Mucosa of descending colon (tissue), 3 donors: ENCODE measurements at regions not wholly inside any gene's neighbourhood (a gene's known extent, or its start where the extent isn't known, plus 50 kb on each side); places are given as distances from the start of the nearest gene placed in this dataset.

Source experiments
- ATAC-seq: fragments of 200-7000 bp; cut with Tn5 transposase; one replicate; pipeline ENCODE4 v1.9.1; 2020; ENCODE audit warnings: mild to moderate bottlenecking, moderate library complexity
- DNase-seq, 3 donors: peaks; one replicate each; pipeline ENCODE4 v3.0.0-alpha.2; 2020
- H3K36me3 ChIP-seq: fragments of 200-600 bp; one replicate; pipeline ENCODE4 v1.8.0; 2021; ENCODE audit warnings: low read depth, mild to moderate bottlenecking
- H3K4me1 ChIP-seq: fragments of 200-600 bp; one replicate; pipeline ENCODE4 v1.8.0; 2021; ENCODE audit warnings: low read depth, mild to moderate bottlenecking
- H3K4me3 ChIP-seq: fragments of 200-600 bp; one replicate; pipeline ENCODE4 v1.8.0; 2021; ENCODE audit warnings: mild to moderate bottlenecking
- H3K9me3 ChIP-seq: fragments of 200-600 bp; one replicate; pipeline ENCODE4 v1.8.0; 2021; ENCODE audit warnings: mild to moderate bottlenecking
- intact Hi-C, 2 donors: fragments of 100-400 bp; cut with DNase I in 1 of 2; cut with micrococcal nuclease in 1 of 2; formaldehyde crosslinking; loops; one replicate each; pipeline versions ENCODE4 v1.11.0 to v1.11.1; 2022; cut with DNase I, micrococcal nuclease
- TF ChIP-seq, protein P1 (sequence below): fragments of 200-600 bp; IDR thresholded peaks from one replicate; pipeline ENCODE4 v1.8.0; 2022; ENCODE audit warnings: antibody characterized with exemption, mild to moderate bottlenecking
- donor health status: DM: no; HTN: no; CAD: no; lungs with moderate emphysema.
- donor health status: DM: no; HTN: no; CAD: no.
- donor health status: DM: no; HTN: yes; CAD: no.

DNA sequence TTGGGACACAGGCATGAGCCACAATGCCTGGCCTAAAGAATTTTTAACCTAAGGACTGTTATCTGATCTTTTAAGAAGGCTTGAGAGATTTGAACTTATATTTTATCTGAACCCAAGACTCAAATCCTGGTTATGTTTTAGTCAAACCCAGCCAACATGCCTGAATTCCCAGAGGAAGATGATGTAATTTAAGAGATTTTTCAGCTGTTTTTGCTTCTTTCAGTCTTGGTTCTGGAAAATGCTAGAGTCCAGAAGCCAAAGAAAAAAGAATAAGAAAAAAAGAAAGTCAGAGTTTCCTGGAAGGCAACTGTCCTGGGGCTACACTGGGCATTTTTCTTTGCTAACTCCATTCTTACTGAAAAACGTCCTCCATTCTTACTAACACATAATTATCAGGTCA is 85.8 kb downstream of the SNX18 start:
- intact Hi-C loops = no loop called here
- TF ChIP-seq, protein P1, sequence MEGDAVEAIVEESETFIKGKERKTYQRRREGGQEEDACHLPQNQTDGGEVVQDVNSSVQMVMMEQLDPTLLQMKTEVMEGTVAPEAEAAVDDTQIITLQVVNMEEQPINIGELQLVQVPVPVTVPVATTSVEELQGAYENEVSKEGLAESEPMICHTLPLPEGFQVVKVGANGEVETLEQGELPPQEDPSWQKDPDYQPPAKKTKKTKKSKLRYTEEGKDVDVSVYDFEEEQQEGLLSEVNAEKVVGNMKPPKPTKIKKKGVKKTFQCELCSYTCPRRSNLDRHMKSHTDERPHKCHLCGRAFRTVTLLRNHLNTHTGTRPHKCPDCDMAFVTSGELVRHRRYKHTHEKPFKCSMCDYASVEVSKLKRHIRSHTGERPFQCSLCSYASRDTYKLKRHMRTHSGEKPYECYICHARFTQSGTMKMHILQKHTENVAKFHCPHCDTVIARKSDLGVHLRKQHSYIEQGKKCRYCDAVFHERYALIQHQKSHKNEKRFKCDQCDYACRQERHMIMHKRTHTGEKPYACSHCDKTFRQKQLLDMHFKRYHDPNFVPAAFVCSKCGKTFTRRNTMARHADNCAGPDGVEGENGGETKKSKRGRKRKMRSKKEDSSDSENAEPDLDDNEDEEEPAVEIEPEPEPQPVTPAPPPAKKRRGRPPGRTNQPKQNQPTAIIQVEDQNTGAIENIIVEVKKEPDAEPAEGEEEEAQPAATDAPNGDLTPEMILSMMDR = no peak
- Histone ChIP-seq H3K36me3 (no peaks in the 10 kb centered on the region), H3K9me3 (no peaks in the 10 kb centered on the region), H3K4me1 (no peaks in the 10 kb centered on the region), H3K4me3 (no peak overlapping the region)
- DNase-seq = no peak
- ATAC-seq = no peak

GRCh38 chr5:54602475-54602874 is 84.9 kb downstream of the SNX18 start:
- TF ChIP-seq, protein P1 = no peak
- peaks cover under 1% of the 10 kb centered on the region for H3K9me3 ChIP-seq
- no peak for ATAC-seq
- DNase-seq = no peak
- H3K4me3 ChIP-seq = no peak overlapping the region
- H3K36me3 ChIP-seq = no peaks in the 10 kb centered on the region
- H3K4me1 ChIP-seq = no peaks in the 10 kb centered on the region
- intact Hi-C loops = no loop called here

DNA sequence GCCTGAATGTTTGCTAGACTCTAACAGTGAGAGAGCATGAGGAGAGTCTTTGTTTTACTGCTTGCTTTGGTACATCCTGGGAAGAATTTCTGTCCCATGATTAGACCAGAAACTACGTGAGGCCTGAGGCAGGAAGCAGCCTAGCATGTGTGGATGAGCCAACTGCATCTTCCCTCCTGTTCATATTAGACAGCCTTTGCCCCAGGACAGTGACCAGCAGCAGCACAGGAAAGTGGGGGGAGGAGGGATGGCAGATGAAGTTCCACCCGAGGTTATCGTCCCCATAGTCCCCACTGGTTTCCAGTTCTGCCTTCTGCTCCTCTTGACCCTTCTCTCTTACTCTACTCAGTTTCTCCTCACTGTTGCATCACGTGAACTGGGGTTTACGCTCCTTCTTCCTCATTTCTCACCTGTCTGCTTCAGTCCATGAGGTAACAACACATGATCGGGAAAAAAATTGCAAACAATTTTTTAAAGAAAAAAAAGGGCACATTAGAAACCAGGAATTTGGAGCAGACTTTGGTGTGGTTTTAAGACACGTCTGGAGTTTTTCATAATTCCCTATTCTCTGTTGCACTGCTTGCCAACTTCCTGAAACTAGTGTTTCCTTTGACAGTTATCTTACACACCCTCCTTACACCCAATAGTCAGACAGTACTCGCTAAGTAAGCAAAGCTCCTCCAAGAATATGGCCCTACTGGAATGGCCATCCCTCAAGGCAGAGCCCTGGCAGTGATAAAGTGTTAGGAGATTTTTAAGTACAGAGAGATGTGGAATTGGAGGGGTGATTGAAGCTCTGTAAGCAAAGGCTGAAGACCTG is 84.1 kb downstream of the SNX18 start:
- TF ChIP-seq, protein P1 = no peak
- H3K9me3 ChIP-seq = peaks cover 4% of the 10 kb centered on the region
- DNase-seq (no peak), ATAC-seq (peak; percentile 24)
- no peaks in the 10 kb centered on the region for H3K36me3 ChIP-seq
- intact Hi-C loops = no loop called here
- H3K4me3 ChIP-seq = no peak overlapping the region
- no peaks in the 10 kb centered on the region for H3K4me1 ChIP-seq
